ENCODE measurements at regions not wholly inside any gene's neighbourhood (a gene's known extent, or its start where the extent isn't known, plus 50 kb on each side); places are given as distances from the start of the nearest gene placed in this dataset.
"Not testable (repeated sequence)": the region's sequence is repeated elsewhere in the genome, so short reads cannot be mapped to it uniquely, and the experiment has no call there.

DNA sequence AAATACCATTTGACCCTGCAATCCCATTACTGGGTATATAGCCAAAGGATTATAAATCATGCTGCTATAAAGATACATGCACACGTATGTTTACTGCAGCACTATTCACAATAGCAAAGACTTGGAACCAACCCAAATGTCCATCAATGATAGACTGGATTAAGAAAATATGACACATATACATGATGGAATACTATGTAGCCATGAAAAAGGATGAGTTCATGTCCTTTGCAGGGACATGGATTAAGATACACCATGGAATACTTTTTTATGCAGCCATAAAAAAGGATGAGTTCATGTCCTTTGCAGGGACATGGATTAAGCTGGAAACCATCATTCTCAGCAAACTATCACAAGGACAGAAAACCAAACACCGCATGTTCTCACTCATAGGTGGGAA is 226.8 kb upstream of the CTNND2 start:
- TF ChIP-seq, protein P1, sequence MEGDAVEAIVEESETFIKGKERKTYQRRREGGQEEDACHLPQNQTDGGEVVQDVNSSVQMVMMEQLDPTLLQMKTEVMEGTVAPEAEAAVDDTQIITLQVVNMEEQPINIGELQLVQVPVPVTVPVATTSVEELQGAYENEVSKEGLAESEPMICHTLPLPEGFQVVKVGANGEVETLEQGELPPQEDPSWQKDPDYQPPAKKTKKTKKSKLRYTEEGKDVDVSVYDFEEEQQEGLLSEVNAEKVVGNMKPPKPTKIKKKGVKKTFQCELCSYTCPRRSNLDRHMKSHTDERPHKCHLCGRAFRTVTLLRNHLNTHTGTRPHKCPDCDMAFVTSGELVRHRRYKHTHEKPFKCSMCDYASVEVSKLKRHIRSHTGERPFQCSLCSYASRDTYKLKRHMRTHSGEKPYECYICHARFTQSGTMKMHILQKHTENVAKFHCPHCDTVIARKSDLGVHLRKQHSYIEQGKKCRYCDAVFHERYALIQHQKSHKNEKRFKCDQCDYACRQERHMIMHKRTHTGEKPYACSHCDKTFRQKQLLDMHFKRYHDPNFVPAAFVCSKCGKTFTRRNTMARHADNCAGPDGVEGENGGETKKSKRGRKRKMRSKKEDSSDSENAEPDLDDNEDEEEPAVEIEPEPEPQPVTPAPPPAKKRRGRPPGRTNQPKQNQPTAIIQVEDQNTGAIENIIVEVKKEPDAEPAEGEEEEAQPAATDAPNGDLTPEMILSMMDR (IDR thresholded peaks at IDR 0.05; ENCODE audit: low read depth, low read length), result not testable (repeated sequence)
- TF ChIP-seq, protein P2, sequence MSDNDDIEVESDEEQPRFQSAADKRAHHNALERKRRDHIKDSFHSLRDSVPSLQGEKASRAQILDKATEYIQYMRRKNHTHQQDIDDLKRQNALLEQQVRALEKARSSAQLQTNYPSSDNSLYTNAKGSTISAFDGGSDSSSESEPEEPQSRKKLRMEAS (IDR thresholded peaks at IDR 0.05; ENCODE audit: low read depth, low read length), result not testable (repeated sequence)
- TF ChIP-seq POLR2A (IDR thresholded peaks at IDR 0.05; ENCODE audit: extremely low read depth, insufficient read length); MYC (IDR thresholded peaks at IDR 0.05; ENCODE audit: low read depth, low read length): not testable (repeated sequence)
